D721Med (cell line): ENCODE measurements at regions not wholly inside any gene's neighbourhood (a gene's known extent, or its start where the extent isn't known, plus 50 kb on each side); places are given as distances from the start of the nearest gene placed in this dataset.

Experiments
- DNase-seq: peaks from one replicate; pipeline ENCODE4 v3.0.0; 2011; ENCODE audit warnings: low spot score; ENCODE audit not compliant: insufficient read length
- FAIRE-seq: peaks from 2 replicates; lab custom pipeline; 2011; peaks lifted over from hg19 to GRCh38; lab: Jason Lieb, UNC
- CTCF ChIP-seq: IDR thresholded peaks from 2 replicates; pipeline ENCODE4 v1.5.1; 2012; ENCODE audit warnings: mild to moderate bottlenecking, control low read depth; ENCODE audit not compliant: insufficient read depth; ENCODE audit errors: missing control alignments

DNA sequence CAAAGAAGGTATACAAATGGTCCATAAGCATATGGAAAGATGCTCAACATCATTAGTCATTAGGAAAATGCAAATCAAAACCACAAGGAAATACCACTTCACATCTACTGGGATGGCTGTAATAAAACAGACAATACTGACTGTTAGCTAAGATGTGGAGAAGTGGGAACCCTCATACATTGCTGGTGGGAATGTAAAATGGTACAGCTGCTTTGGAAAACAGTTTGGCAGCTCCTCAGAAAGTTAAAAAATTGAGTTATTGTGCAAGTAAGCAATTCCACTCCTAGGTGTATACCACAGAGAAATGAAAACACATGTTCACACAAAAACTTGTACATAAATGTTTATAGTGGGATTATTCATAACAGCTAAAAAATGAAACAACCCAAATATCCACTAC is 173.0 kb upstream of the JAG1 start:
- TF ChIP-seq CTCF = no peak
- no peak for FAIRE-seq
- no peak for DNase-seq

GRCh38 chr20:10848810-10849370 is 175.1 kb upstream of the JAG1 start:
- TF ChIP-seq CTCF = no peak
- DNase-seq (no peak), FAIRE-seq (no peak)

DNA sequence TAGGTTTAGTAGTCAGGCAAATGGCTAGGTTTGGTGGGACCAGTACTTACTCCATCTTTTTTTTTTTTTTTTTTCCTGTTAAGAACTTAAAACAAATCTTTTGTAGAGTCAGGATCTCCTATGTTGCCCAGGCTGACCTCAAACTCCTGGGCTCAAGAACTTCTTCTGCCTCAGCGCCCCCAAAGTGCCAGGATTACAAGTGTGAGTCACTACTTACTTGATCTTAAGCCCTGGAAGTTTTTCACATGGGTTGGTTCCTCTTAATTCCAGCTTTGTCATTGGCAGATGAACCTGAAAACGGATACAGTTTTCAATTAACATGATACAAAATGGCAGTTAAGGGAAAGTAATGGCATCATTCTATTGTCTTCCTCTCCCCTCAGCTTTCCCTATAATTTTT is 179.4 kb upstream of the JAG1 start:
- TF ChIP-seq CTCF = no peak
- no peak for DNase-seq
- FAIRE-seq = no peak

GRCh38 chr20:10853731-10854130 is 179.9 kb upstream of the JAG1 start:
- FAIRE-seq = no peak
- TF ChIP-seq CTCF = no peak
- DNase-seq = no peak

GRCh38 chr20:10854976-10855375 is 181.2 kb upstream of the JAG1 start:
- TF ChIP-seq CTCF = no peak
- DNase-seq (no peak), FAIRE-seq (no peak)

- no peak for FAIRE-seq
- TF ChIP-seq CTCF = no peak
- no peak for DNase-seq
Measured at GRCh38 chr20:10855778-10856177, 182.0 kb upstream of the JAG1 start.

GRCh38 chr20:10856237-10857015 is 182.6 kb upstream of the JAG1 start:
- no peak for TF ChIP-seq CTCF
- no peak for DNase-seq
- FAIRE-seq = no peak
